Prostate gland (tissue), 2 donors: ENCODE measurements at regions not wholly inside any gene's neighbourhood (a gene's known extent, or its start where the extent isn't known, plus 50 kb on each side); places are given as distances from the start of the nearest gene placed in this dataset.

ENCODE experiments used
- DNase-seq: peaks from one replicate; pipeline ENCODE4 v3.0.0-alpha.2; 2019; ENCODE audit warnings: low spot score
- H3K27ac ChIP-seq, 2 donors: fragments of 200-600 bp; sonication (generic); 2 replicates each; pipeline ENCODE4 v1.5.1; 2017 to 2019
- H3K27me3 ChIP-seq: fragments of 200-600 bp; sonication (generic); replicated peaks from 2 replicates; pipeline ENCODE4 v1.5.1; 2019; ENCODE audit not compliant: insufficient read depth
- H3K36me3 ChIP-seq, 2 donors: fragments of 200-600 bp; sonication (generic); 1 replicate in 1 of 2; 2 replicates in 1 of 2; pipeline versions ENCODE4 v1.5.1 to v1.8.1; 2017 to 2019
- H3K4me1 ChIP-seq: fragments of 200-600 bp; sonication (generic); replicated peaks from 2 replicates; pipeline ENCODE4 v1.5.1; 2019
- H3K4me3 ChIP-seq, 2 donors: fragments of 200-600 bp; sonication (generic); 2 replicates each; pipeline ENCODE4 v1.5.1; 2017 to 2019
- H3K9me3 ChIP-seq: fragments of 200-600 bp; sonication (generic); 2 replicates; pipeline ENCODE4 v1.5.1; 2017
- CTCF ChIP-seq, 4 experiments: fragments of 200-600 bp in 2 of 4; fragments of 450-650 bp in 2 of 4; sonication (generic) in 2 of 4; IDR thresholded peaks; 1 replicate in 3 of 4; 2 replicates in 1 of 4; pipeline ENCODE4 v1.5.1; 2016 to 2019; ENCODE audit warnings: antibody characterized with exemption in 4 of 4, mild to moderate bottlenecking in 2 of 4, moderate library complexity in 2 of 4
- POLR2A ChIP-seq: fragments of 450-650 bp; IDR thresholded peaks from one replicate; pipeline ENCODE4 v1.6.1; 2016; ENCODE audit warnings: antibody characterized with exemption, mild to moderate bottlenecking
- POLR2AphosphoS5 ChIP-seq: sonication (generic); formaldehyde crosslinking; IDR thresholded peaks from one replicate; pipeline ENCODE4 v1.6.1; 2017; ENCODE audit warnings: antibody characterized with exemption
- WGBS: methylation state at CpG from one replicate; pipeline ENCODE4 v1.1.5; 2018; 5-methylcytosine and 5-hydroxymethylcytosine counted together
- intact Hi-C: fragments of 100-400 bp; cut with DNase I; formaldehyde crosslinking; loops from one replicate; pipeline ENCODE4 v1.14.2; 2022

- Histone ChIP-seq H3K27ac (no peak overlapping the region), H3K9me3 (no peaks in the 10 kb centered on the region), H3K36me3 (no peaks in the 10 kb centered on the region), H3K4me1 (no peaks in the 10 kb centered on the region), H3K4me3 (no peak overlapping the region), H3K27me3 (no peaks in the 10 kb centered on the region)
- WGBS, result 84% methylated on average over 4 of the region's 4 CpGs
- intact Hi-C loops, result no loop called here
- TF ChIP-seq POLR2AphosphoS5 (no peak), CTCF (IDR thresholded peaks at IDR 0.05) (no peak), POLR2A (no peak)
- no peak for DNase-seq
These were observed 127.2 kb downstream of the UTP18 start for GRCh38 chr17:51387582-51387981.

GRCh38 chr17:51387986-51388385 lies 127.6 kb downstream of the UTP18 start:
- TF ChIP-seq POLR2A (no peak), CTCF (IDR thresholded peaks at IDR 0.05) (no peak), POLR2AphosphoS5 (no peak)
- H3K4me3 ChIP-seq, result no peak overlapping the region
- no peaks in the 10 kb centered on the region for H3K4me1 ChIP-seq
- H3K9me3 ChIP-seq, result no peaks in the 10 kb centered on the region
- no peak for DNase-seq
- 82% methylated on average over 2 of the region's 2 CpGs for WGBS
- intact Hi-C loops, result no loop called here
- no peaks in the 10 kb centered on the region for H3K27me3 ChIP-seq
- no peak overlapping the region for H3K27ac ChIP-seq
- H3K36me3 ChIP-seq, result no peaks in the 10 kb centered on the region

GRCh38 chr17:51389875-51390274 lies 129.5 kb downstream of the UTP18 start:
- TF ChIP-seq CTCF (IDR thresholded peaks at IDR 0.05), result no peak
- no peak for TF ChIP-seq POLR2A
- TF ChIP-seq POLR2AphosphoS5, result no peak
- DNase-seq, result no peak
- no peaks in the 10 kb centered on the region for H3K9me3 ChIP-seq
- H3K27ac ChIP-seq, result no peak overlapping the region
- no peaks in the 10 kb centered on the region for H3K4me1 ChIP-seq
- H3K36me3 ChIP-seq, result no peaks in the 10 kb centered on the region
- WGBS, result 78% methylated on average over 1 of the region's 1 CpG
- intact Hi-C loops, result no loop called here
- no peak overlapping the region for H3K4me3 ChIP-seq
- H3K27me3 ChIP-seq, result no peaks in the 10 kb centered on the region

- Histone ChIP-seq H3K36me3 (no peaks in the 10 kb centered on the region), H3K27me3 (no peaks in the 10 kb centered on the region), H3K27ac (no peak overlapping the region), H3K4me3 (no peak overlapping the region), H3K9me3 (no peaks in the 10 kb centered on the region), H3K4me1 (no peaks in the 10 kb centered on the region)
- WGBS, result 61% methylated on average over 8 of the region's 8 CpGs
- no peak for TF ChIP-seq POLR2AphosphoS5
- TF ChIP-seq CTCF (IDR thresholded peaks at IDR 0.05), result no peak
- TF ChIP-seq POLR2A, result no peak
- DNase-seq, result no peak
- intact Hi-C loops, result no loop called here
These were observed 131.8 kb downstream of the UTP18 start for GRCh38 chr17:51391982-51392654.

- intact Hi-C loops, result no loop called here
- no peak for DNase-seq
- H3K36me3 ChIP-seq, result no peaks in the 10 kb centered on the region
- no peaks in the 10 kb centered on the region for H3K4me1 ChIP-seq
- TF ChIP-seq POLR2AphosphoS5, result no peak
- no peak for TF ChIP-seq CTCF (IDR thresholded peaks at IDR 0.05)
- TF ChIP-seq POLR2A, result no peak
- H3K27me3 ChIP-seq, result no peaks in the 10 kb centered on the region
- no peak overlapping the region for H3K4me3 ChIP-seq
- WGBS, result 88% methylated on average over 6 of the region's 6 CpGs
- no peak overlapping the region for H3K27ac ChIP-seq
- no peaks in the 10 kb centered on the region for H3K9me3 ChIP-seq
These were observed 135.3 kb downstream of the UTP18 start for GRCh38 chr17:51395621-51396020.
